Bronchial epithelial cell (primary cell): ENCODE measurements at regions not wholly inside any gene's neighbourhood (a gene's known extent, or its start where the extent isn't known, plus 50 kb on each side); places are given as distances from the start of the nearest gene placed in this dataset.

Source experiments
- DNase-seq: peaks from one replicate; pipeline ENCODE4 v3.0.0-alpha.2; 2010; ENCODE audit warnings: low read depth
- FAIRE-seq: peaks from 2 replicates; lab custom pipeline; 2011; peaks lifted over from hg19 to GRCh38; lab: Jason Lieb, UNC
- H3K27me3 ChIP-seq: 2 replicates; pipeline ENCODE4 v1.5.1; 2011; ENCODE audit warnings: low read length; ENCODE audit not compliant: control insufficient read depth, insufficient read depth
- H3K36me3 ChIP-seq: 2 replicates; pipeline ENCODE4 v1.5.1; 2011; ENCODE audit warnings: low read length; ENCODE audit not compliant: control insufficient read depth, insufficient read depth
- H3K4me3 ChIP-seq: 2 replicates; pipeline ENCODE4 v1.5.1; 2011; ENCODE audit warnings: mild to moderate bottlenecking, low read depth, low read length, control low read depth
- TF ChIP-seq, protein P1 (sequence below): IDR thresholded peaks from 2 replicates; pipeline ENCODE4 v1.5.1; 2011; ENCODE audit warnings: mild to moderate bottlenecking, moderate library complexity, low read length, control low read depth, inconsistent platforms; ENCODE audit not compliant: insufficient read depth, severe bottlenecking

DNA sequence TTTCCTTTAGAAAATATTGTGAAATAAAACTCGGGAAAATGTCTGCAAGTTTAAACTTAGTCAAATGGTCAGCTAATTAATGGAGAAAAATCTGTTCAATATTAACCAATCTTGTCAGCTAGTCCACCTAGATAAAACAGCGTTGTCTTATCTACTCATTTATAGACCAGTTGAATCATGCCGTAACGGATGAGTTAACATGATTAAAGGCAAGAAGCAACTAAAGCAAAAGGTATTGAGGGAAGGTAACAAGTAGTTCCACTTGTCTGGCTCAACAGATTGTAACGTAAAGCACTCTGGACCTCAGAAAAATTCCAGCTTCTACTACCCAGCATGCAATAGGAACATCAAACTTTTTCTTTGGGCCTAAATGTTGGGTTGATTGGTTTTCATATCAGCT lies 958.2 kb downstream of the DIAPH3 start:
- no peak for DNase-seq
- Histone ChIP-seq H3K36me3 (no peaks in the 10 kb centered on the region), H3K27me3 (no peaks in the 10 kb centered on the region), H3K4me3 (no peak overlapping the region)
- FAIRE-seq = no peak
- TF ChIP-seq, protein P1, sequence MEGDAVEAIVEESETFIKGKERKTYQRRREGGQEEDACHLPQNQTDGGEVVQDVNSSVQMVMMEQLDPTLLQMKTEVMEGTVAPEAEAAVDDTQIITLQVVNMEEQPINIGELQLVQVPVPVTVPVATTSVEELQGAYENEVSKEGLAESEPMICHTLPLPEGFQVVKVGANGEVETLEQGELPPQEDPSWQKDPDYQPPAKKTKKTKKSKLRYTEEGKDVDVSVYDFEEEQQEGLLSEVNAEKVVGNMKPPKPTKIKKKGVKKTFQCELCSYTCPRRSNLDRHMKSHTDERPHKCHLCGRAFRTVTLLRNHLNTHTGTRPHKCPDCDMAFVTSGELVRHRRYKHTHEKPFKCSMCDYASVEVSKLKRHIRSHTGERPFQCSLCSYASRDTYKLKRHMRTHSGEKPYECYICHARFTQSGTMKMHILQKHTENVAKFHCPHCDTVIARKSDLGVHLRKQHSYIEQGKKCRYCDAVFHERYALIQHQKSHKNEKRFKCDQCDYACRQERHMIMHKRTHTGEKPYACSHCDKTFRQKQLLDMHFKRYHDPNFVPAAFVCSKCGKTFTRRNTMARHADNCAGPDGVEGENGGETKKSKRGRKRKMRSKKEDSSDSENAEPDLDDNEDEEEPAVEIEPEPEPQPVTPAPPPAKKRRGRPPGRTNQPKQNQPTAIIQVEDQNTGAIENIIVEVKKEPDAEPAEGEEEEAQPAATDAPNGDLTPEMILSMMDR = no peak

DNA sequence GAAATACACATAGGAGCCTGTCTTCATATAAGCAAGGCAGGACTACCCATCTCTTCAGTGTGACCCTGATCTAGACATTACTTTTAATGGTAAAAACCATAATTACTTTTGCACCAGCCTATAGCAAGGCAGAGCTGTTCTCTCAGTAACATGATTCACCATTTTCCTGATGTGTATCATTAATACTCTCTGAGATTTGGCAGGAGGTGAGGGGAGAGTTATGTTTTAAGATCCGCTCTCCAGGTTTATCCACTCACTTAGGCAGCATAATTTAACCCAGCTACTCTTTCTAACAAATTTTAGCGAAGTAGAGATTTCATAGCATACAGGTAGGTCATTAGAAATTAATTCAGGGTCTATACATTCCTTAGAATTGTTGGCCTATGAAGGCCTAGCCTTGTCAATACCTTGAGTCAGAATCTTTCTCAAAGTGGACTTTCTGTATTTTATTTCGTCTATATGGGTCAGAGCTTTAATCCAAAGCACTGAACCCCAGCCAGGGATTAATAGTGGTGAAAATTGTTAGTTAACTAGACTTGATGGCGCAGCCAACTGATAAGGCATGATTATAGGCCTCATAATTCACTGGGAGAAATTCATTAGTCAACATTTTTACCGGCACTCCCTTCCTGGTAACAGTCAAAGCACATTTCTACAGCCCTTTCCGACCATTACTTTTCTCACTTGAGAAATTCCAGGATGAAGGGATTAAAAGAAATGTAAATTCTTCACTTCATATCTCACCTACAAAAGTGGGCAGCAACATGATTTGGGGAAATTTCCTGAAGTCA lies 955.1 kb downstream of the DIAPH3 start:
- FAIRE-seq (no peak), DNase-seq (no peak)
- Histone ChIP-seq H3K4me3 (no peak overlapping the region), H3K27me3 (no peaks in the 10 kb centered on the region), H3K36me3 (no peaks in the 10 kb centered on the region)
- TF ChIP-seq, protein P1 = no peak

DNA sequence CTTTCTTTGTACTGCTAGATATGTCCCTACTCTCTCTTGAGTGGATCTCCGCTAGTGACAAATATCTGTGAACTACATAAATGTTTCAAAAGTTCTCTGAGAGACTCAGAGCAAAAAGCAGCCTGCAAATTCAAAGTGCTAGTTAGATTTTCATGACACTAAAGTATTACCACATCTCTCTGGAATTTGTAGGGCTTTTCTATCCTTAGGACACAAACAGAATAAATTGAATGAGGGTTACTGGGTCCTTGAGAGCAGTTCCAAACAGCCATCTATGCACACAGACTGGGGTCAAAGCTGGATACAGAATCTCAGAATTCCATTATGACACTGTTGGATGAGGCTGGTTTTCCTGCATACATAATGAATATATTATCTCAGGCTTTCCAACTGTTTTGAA lies 953.2 kb downstream of the DIAPH3 start:
- TF ChIP-seq, protein P1 = no peak
- no peak for FAIRE-seq

DNA sequence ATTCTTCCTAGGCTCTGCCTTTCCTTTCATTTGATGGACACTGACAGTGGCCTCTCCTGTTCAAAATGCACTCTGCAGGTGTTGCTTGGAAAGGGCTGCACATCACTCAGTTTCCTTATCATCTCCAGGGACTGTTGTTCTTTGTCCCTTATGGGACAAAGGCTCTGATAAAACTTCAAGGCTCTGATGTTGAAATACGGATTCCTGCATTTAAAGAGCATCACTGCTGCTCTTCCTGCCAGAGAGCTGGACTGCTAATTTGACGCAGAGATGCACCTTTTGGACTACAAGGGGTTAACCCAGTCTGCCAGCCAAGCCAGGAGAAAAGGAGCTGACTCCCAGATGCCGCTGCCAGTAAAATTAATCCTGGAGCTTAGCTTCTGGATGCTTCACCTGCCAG lies 952.1 kb downstream of the DIAPH3 start:
- DNase-seq (no peak), FAIRE-seq (no peak)
- Histone ChIP-seq H3K36me3 (no peaks in the 10 kb centered on the region), H3K4me3 (no peak overlapping the region), H3K27me3 (no peaks in the 10 kb centered on the region)
- TF ChIP-seq, protein P1 = no peak

More for the DNA sequence above, 953.2 kb downstream of the DIAPH3 start:
- no peak for DNase-seq
- no peaks in the 10 kb centered on the region for H3K27me3 ChIP-seq
- H3K36me3 ChIP-seq = no peaks in the 10 kb centered on the region
- no peak overlapping the region for H3K4me3 ChIP-seq

DNA sequence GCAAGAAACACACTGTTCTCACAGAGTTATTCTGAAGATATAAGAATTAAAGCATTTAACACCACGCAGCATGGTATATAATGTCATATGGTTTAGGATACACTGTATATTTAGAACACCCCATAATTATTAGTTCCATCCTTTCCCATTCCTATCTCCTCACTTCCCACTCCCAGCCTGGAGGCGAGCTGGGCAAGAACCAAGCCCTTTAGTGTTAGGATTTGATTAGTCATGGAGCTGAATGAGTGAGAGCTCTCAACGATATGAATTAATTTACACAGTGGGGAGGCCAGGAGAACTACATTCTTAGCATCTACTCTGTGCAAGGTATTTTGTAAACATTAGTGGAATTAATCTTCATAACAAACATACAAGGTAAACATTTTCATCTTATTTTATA lies 934.3 kb downstream of the DIAPH3 start:
- Histone ChIP-seq H3K27me3 (no peaks in the 10 kb centered on the region), H3K4me3 (no peak overlapping the region), H3K36me3 (no peaks in the 10 kb centered on the region)
- FAIRE-seq (no peak), DNase-seq (no peak)
- TF ChIP-seq, protein P1 = no peak

DNA sequence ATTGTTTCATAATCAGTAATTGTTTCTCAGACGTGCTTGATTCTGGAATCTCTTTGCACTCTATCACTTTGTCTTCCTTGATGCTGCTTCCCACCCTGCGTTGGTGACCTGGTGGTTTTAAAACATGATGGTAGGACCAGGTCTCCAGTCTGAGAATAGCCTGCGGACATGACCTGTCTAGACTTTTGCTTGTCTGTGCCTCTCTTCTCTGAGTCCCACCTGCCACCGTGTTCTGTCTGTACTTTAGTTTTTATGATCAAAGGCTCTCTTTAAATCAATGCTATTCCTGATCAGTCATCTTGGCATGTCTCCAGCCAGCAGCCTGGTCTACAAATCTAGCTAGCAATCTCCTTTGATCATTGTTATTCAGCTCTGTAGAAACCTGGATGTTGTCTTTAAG lies 933.9 kb downstream of the DIAPH3 start:
- H3K36me3 ChIP-seq = no peaks in the 10 kb centered on the region
- TF ChIP-seq, protein P1 = no peak
- no peak for DNase-seq
- no peak overlapping the region for H3K4me3 ChIP-seq
- H3K27me3 ChIP-seq = no peaks in the 10 kb centered on the region
- FAIRE-seq = no peak
